Activated CD8-positive, alpha-beta T cell treated with anti-CD3 and anti-CD28 coated beads for 36 hours (primary cell): ENCODE measurements at regions not wholly inside any gene's neighbourhood (a gene's known extent, or its start where the extent isn't known, plus 50 kb on each side); places are given as distances from the start of the nearest gene placed in this dataset.

Source experiments
- ATAC-seq: fragments of 200-7000 bp; cut with Tn5 transposase; one replicate; pipeline ENCODE4 v1.10.0; 2021; ENCODE audit warnings: mild to moderate bottlenecking, moderate library complexity
- CTCF ChIA-PET: fragments of 350-600 bp; sonication (Branson Sonifier 250); formaldehyde crosslinking; loops from one replicate; lab custom pipeline; 2021; ENCODE audit warnings: antibody characterized with exemption; lab: Charles Lee
- POLR2A ChIA-PET: fragments of 350-600 bp; sonication (Branson Sonifier 250); formaldehyde crosslinking; loops from one replicate; lab custom pipeline; 2021; ENCODE audit warnings: antibody characterized with exemption; lab: Charles Lee
- DNase-seq: peaks from one replicate; pipeline ENCODE4 v3.0.0-alpha.2; 2020
- H3K27ac Mint-ChIP-seq: one replicate; pipeline ENCODE4 v1.8.0; 2021; ENCODE audit warnings: mild to moderate bottlenecking, mixed read lengths
- H3K27me3 Mint-ChIP-seq: one replicate; pipeline ENCODE4 v1.8.0; 2021; ENCODE audit warnings: mixed read lengths
- H3K36me3 Mint-ChIP-seq: one replicate; pipeline ENCODE4 v1.8.0; 2021; ENCODE audit warnings: low read depth, mixed read lengths
- H3K4me1 Mint-ChIP-seq: one replicate; pipeline ENCODE4 v1.8.0; 2021; ENCODE audit warnings: low read depth, mixed read lengths
- H3K4me3 Mint-ChIP-seq: one replicate; pipeline ENCODE4 v1.8.0; 2021; ENCODE audit warnings: mild to moderate bottlenecking, moderate library complexity, mixed read lengths
- H3K9me3 Mint-ChIP-seq: one replicate; pipeline ENCODE4 v1.8.0; 2021; ENCODE audit warnings: mixed read lengths
- CTCF ChIP-seq: fragments of 200-600 bp; IDR thresholded peaks from one replicate; pipeline ENCODE4 v1.8.0; 2022; ENCODE audit warnings: antibody characterized with exemption, mild to moderate bottlenecking
- intact Hi-C: fragments of 100-400 bp; cut with micrococcal nuclease; formaldehyde crosslinking; loops from one replicate; pipeline ENCODE4 v1.10.0; 2022

GRCh38 chr1:147837964-147838292 lies 64.7 kb upstream of the GJA8 start:
- peaks cover 2% of the 10 kb centered on the region for H3K4me1 Mint-ChIP-seq
- ChIA-PET POLR2A (no interaction called here), CTCF (no interaction called here)
- H3K27me3 Mint-ChIP-seq: no peaks in the 10 kb centered on the region
- intact Hi-C loops: no loop called here
- no peaks in the 10 kb centered on the region for H3K9me3 Mint-ChIP-seq
- H3K4me3 Mint-ChIP-seq: no peak overlapping the region
- no peak overlapping the region for H3K27ac Mint-ChIP-seq
- no peak for TF ChIP-seq CTCF
- ATAC-seq (no peak), DNase-seq (no peak)
- H3K36me3 Mint-ChIP-seq: no peaks in the 10 kb centered on the region

GRCh38 chr1:147840909-147841308 lies 61.7 kb upstream of the GJA8 start:
- no peaks in the 10 kb centered on the region for H3K4me1 Mint-ChIP-seq
- no peaks in the 10 kb centered on the region for H3K36me3 Mint-ChIP-seq
- no peak overlapping the region for H3K4me3 Mint-ChIP-seq
- ChIA-PET POLR2A (no interaction called here), CTCF (interaction anchor here (0.7 to 4.9 kb wide), 2 partner anchors 52 to 54 kb away, joined by 3 to 23 read pairs; no protein-coding TSS in a partner anchor)
- intact Hi-C loops: no loop called here
- H3K27ac Mint-ChIP-seq: no peak overlapping the region
- peak; percentile 39 for ATAC-seq
- no peaks in the 10 kb centered on the region for H3K9me3 Mint-ChIP-seq
- no peak for TF ChIP-seq CTCF
- DNase-seq: peak; percentile 41
- peaks cover 3% of the 10 kb centered on the region for H3K27me3 Mint-ChIP-seq

GRCh38 chr1:147842578-147842977 lies 60.0 kb upstream of the GJA8 start:
- Mint-ChIP-seq H3K4me1 (no peaks in the 10 kb centered on the region), H3K27ac (no peak overlapping the region), H3K4me3 (no peak overlapping the region), H3K36me3 (no peaks in the 10 kb centered on the region), H3K9me3 (no peaks in the 10 kb centered on the region), H3K27me3 (peaks cover 3% of the 10 kb centered on the region)
- intact Hi-C loops: no loop called here
- POLR2A ChIA-PET: no interaction called here
- CTCF ChIA-PET: interaction anchor here (4.9 kb wide), 1 partner anchor 50 kb away, joined by 23 read pairs; no protein-coding TSS in a partner anchor
- no peak for TF ChIP-seq CTCF
- DNase-seq (no peak), ATAC-seq (no peak)

- peaks cover 3% of the 10 kb centered on the region for H3K27me3 Mint-ChIP-seq
- TF ChIP-seq CTCF: no peak
- intact Hi-C loops: no loop called here
- H3K4me3 Mint-ChIP-seq: no peak overlapping the region
- ATAC-seq (no peak), DNase-seq (no peak)
- no peaks in the 10 kb centered on the region for H3K4me1 Mint-ChIP-seq
- ChIA-PET POLR2A (no interaction called here), CTCF (interaction anchor here (4.9 kb wide), 1 partner anchor 49 kb away, joined by 23 read pairs; no protein-coding TSS in a partner anchor)
- no peak overlapping the region for H3K27ac Mint-ChIP-seq
- H3K36me3 Mint-ChIP-seq: no peaks in the 10 kb centered on the region
- H3K9me3 Mint-ChIP-seq: no peaks in the 10 kb centered on the region
Measured at GRCh38 chr1:147843486-147843885, 59.1 kb upstream of the GJA8 start.

- no peak for ATAC-seq
- no peaks in the 10 kb centered on the region for H3K36me3 Mint-ChIP-seq
- H3K27ac Mint-ChIP-seq: no peak overlapping the region
- intact Hi-C loops: no loop called here
- H3K4me1 Mint-ChIP-seq: no peaks in the 10 kb centered on the region
- ChIA-PET POLR2A (no interaction called here), CTCF (interaction anchor here (1.1 kb wide), 2 partner anchors 45 kb away, joined by 3 read pairs; no protein-coding TSS in a partner anchor)
- no peak for DNase-seq
- TF ChIP-seq CTCF: no peak
- H3K27me3 Mint-ChIP-seq: peaks cover 3% of the 10 kb centered on the region
- H3K4me3 Mint-ChIP-seq: no peak overlapping the region
- no peaks in the 10 kb centered on the region for H3K9me3 Mint-ChIP-seq
Measured at GRCh38 chr1:147847831-147848230, 54.8 kb upstream of the GJA8 start.
